HG02981 (cell line): ENCODE measurements at regions not wholly inside any gene's neighbourhood (a gene's known extent, or its start where the extent isn't known, plus 50 kb on each side); places are given as distances from the start of the nearest gene placed in this dataset.
A peak's percentile ranks its signal among the peaks of the same experiment; 100 is the strongest.

Experiments used
- ATAC-seq: cut with Tn5 transposase; IDR thresholded peaks from one replicate; pipeline ENCODE4 v1.9.1; 2021; ENCODE audit warnings: mild to moderate bottlenecking, moderate library complexity; ENCODE audit not compliant: unreplicated experiment

- ATAC-seq: no peak
Observed at GRCh38 chr9:88326936-88327335, 61.3 kb upstream of the SPIN1 start.

GRCh38 chr9:88326015-88326414 lies 62.2 kb upstream of the SPIN1 start:
- no peak for ATAC-seq

- ATAC-seq: no peak
Observed at GRCh38 chr9:88322906-88323566, 65.2 kb upstream of the SPIN1 start.

- ATAC-seq: no peak
Observed at GRCh38 chr9:88321764-88322163, 66.5 kb upstream of the SPIN1 start.

- no peak for ATAC-seq
Observed at GRCh38 chr9:88320748-88321415, 67.4 kb upstream of the SPIN1 start.

- ATAC-seq: no peak
Observed at GRCh38 chr9:88319936-88320747, 68.1 kb upstream of the SPIN1 start.

- no peak for ATAC-seq
Observed at GRCh38 chr9:88313364-88314220, 74.7 kb upstream of the SPIN1 start.

- ATAC-seq: no peak
Observed at GRCh38 chr9:88312517-88313103, 75.6 kb upstream of the SPIN1 start.

- ATAC-seq: no peak
Observed at GRCh38 chr9:88312045-88312444, 76.2 kb upstream of the SPIN1 start.

- no peak for ATAC-seq
Observed at GRCh38 chr9:88310310-88310980, 77.8 kb upstream of the SPIN1 start.

GRCh38 chr9:88308831-88309560 lies 79.2 kb upstream of the SPIN1 start:
- ATAC-seq: no peak

- no peak for ATAC-seq
Observed at GRCh38 chr9:88307136-88307535, 81.1 kb upstream of the SPIN1 start.

GRCh38 chr9:88303721-88304451 lies 84.4 kb upstream of the SPIN1 start:
- ATAC-seq: peak; percentile 96

GRCh38 chr9:88302579-88303324 lies 85.5 kb upstream of the SPIN1 start:
- ATAC-seq: no peak

GRCh38 chr9:88300556-88300955 lies 87.7 kb upstream of the SPIN1 start:
- ATAC-seq: no peak

GRCh38 chr9:88291856-88292255 lies 96.4 kb upstream of the SPIN1 start:
- ATAC-seq: no peak

GRCh38 chr9:88291056-88291455 lies 97.2 kb upstream of the SPIN1 start:
- no peak for ATAC-seq

- ATAC-seq: no peak
Observed at GRCh38 chr9:88289532-88289931, 98.7 kb upstream of the SPIN1 start.
